Muscle layer of duodenum (tissue), 2 donors: ENCODE measurements at regions not wholly inside any gene's neighbourhood (a gene's known extent, or its start where the extent isn't known, plus 50 kb on each side); places are given as distances from the start of the nearest gene placed in this dataset.
"Not testable (repeated sequence)": the region's sequence is repeated elsewhere in the genome, so short reads cannot be mapped to it uniquely, and the experiment has no call there.

ENCODE experiments used
- H3K27ac ChIP-seq: one replicate; pipeline ENCODE4 v1.7.0; 2013; ENCODE audit warnings: mild to moderate bottlenecking, low read length
- H3K27me3 ChIP-seq: one replicate; pipeline ENCODE4 v1.7.0; 2013; ENCODE audit warnings: low read depth, mild to moderate bottlenecking, control low read depth, low read length
- H3K36me3 ChIP-seq, 2 donors: one replicate each; pipeline ENCODE4 v1.7.0; 2013; ENCODE audit warnings: low read length in 2 of 2, control low read depth in 1 of 2, mild to moderate bottlenecking in 1 of 2; ENCODE audit not compliant: insufficient read depth in 2 of 2, control insufficient read depth in 1 of 2
- H3K4me1 ChIP-seq, 2 donors: one replicate each; pipeline ENCODE4 v1.7.0; 2013; ENCODE audit warnings: low read length in 2 of 2, mild to moderate bottlenecking in 2 of 2, control low read depth in 1 of 2, moderate library complexity in 1 of 2; ENCODE audit not compliant: insufficient read depth in 2 of 2, control insufficient read depth in 1 of 2
- H3K4me3 ChIP-seq, 2 donors: one replicate each; pipeline ENCODE4 v1.7.0; 2013; ENCODE audit warnings: low read length in 2 of 2, low read depth in 1 of 2, mild to moderate bottlenecking in 1 of 2
- H3K9me3 ChIP-seq, 2 donors: one replicate each; pipeline ENCODE4 v1.7.0; 2013; ENCODE audit warnings: low read length in 2 of 2, control low read depth in 1 of 2, mild to moderate bottlenecking in 1 of 2; ENCODE audit not compliant: control insufficient read depth in 1 of 2
- donor health status: healthy.

- H3K9me3 ChIP-seq, result peaks cover 4 to 18% of the 10 kb centered on the region in 2 donors
- H3K36me3 ChIP-seq, result no peaks in the 10 kb centered on the region
- H3K4me1 ChIP-seq, result no peaks in the 10 kb centered on the region
- H3K27ac ChIP-seq, result no peak overlapping the region
- no peak overlapping the region for H3K4me3 ChIP-seq
- no peaks in the 10 kb centered on the region for H3K27me3 ChIP-seq
Observed at GRCh38 chr12:23375621-23376020, 573.8 kb downstream of the SOX5 start.

GRCh38 chr12:23376238-23376637 lies 573.2 kb downstream of the SOX5 start:
- peaks cover 4 to 18% of the 10 kb centered on the region in 2 donors for H3K9me3 ChIP-seq
- H3K27ac ChIP-seq, result no peak overlapping the region
- no peaks in the 10 kb centered on the region for H3K36me3 ChIP-seq
- no peaks in the 10 kb centered on the region for H3K4me1 ChIP-seq
- H3K27me3 ChIP-seq, result no peaks in the 10 kb centered on the region
- no peak overlapping the region for H3K4me3 ChIP-seq

- Histone ChIP-seq H3K27ac (no peak overlapping the region), H3K4me1 (no peaks in the 10 kb centered on the region), H3K9me3 (peaks cover 4 to 18% of the 10 kb centered on the region in 2 donors)
Observed at GRCh38 chr12:23380419-23381100, 568.9 kb downstream of the SOX5 start.

GRCh38 chr12:23388898-23389297 lies 560.6 kb downstream of the SOX5 start:
- not testable (repeated sequence) for H3K36me3 ChIP-seq, H3K9me3 ChIP-seq, H3K4me1 ChIP-seq, H3K27ac ChIP-seq, H3K27me3 ChIP-seq, H3K4me3 ChIP-seq

More at GRCh38 chr12:23380419-23381100, 568.9 kb downstream of the SOX5 start:
- Histone ChIP-seq H3K27me3 (no peaks in the 10 kb centered on the region), H3K36me3 (no peaks in the 10 kb centered on the region), H3K4me3 (no peak overlapping the region)

- not testable (repeated sequence) for H3K4me1 ChIP-seq, H3K27me3 ChIP-seq, H3K27ac ChIP-seq, H3K36me3 ChIP-seq, H3K4me3 ChIP-seq, H3K9me3 ChIP-seq
Observed at GRCh38 chr12:23389315-23389714, 560.2 kb downstream of the SOX5 start.

- no peak overlapping the region for H3K27ac ChIP-seq
- no peak overlapping the region for H3K4me3 ChIP-seq
- no peaks in the 10 kb centered on the region for H3K4me1 ChIP-seq
- no peaks in the 10 kb centered on the region for H3K36me3 ChIP-seq
- no peaks in the 10 kb centered on the region for H3K27me3 ChIP-seq
- no peaks in the 10 kb centered on the region for H3K9me3 ChIP-seq
Observed at GRCh38 chr12:23399402-23399933, 550.0 kb downstream of the SOX5 start.

- Histone ChIP-seq H3K27me3 (no peaks in the 10 kb centered on the region), H3K4me1 (no peaks in the 10 kb centered on the region), H3K27ac (no peak overlapping the region), H3K9me3 (no peaks in the 10 kb centered on the region), H3K36me3 (no peaks in the 10 kb centered on the region), H3K4me3 (no peak overlapping the region)
Observed at GRCh38 chr12:23415180-23415579, 534.3 kb downstream of the SOX5 start.

GRCh38 chr12:23421556-23421955 lies 527.9 kb downstream of the SOX5 start:
- H3K27me3 ChIP-seq, result no peaks in the 10 kb centered on the region
- H3K4me3 ChIP-seq, result no peak overlapping the region
- H3K27ac ChIP-seq, result no peak overlapping the region
- H3K9me3 ChIP-seq, result no peaks in the 10 kb centered on the region
- no peaks in the 10 kb centered on the region for H3K4me1 ChIP-seq
- no peaks in the 10 kb centered on the region for H3K36me3 ChIP-seq

- Histone ChIP-seq H3K9me3 (no peaks in the 10 kb centered on the region), H3K27me3 (no peaks in the 10 kb centered on the region), H3K4me3 (no peak overlapping the region), H3K27ac (no peak overlapping the region), H3K36me3 (no peaks in the 10 kb centered on the region), H3K4me1 (no peaks in the 10 kb centered on the region)
Observed at GRCh38 chr12:23423097-23423687, 526.3 kb downstream of the SOX5 start.

- Histone ChIP-seq H3K9me3 (no peaks in the 10 kb centered on the region), H3K4me1 (no peaks in the 10 kb centered on the region), H3K27me3 (no peaks in the 10 kb centered on the region), H3K27ac (no peak overlapping the region), H3K36me3 (no peaks in the 10 kb centered on the region), H3K4me3 (no peak overlapping the region)
Observed at GRCh38 chr12:23423796-23424195, 525.7 kb downstream of the SOX5 start.

- Histone ChIP-seq H3K27ac (no peak overlapping the region), H3K9me3 (no peaks in the 10 kb centered on the region), H3K36me3 (no peaks in the 10 kb centered on the region), H3K4me1 (no peaks in the 10 kb centered on the region), H3K27me3 (no peaks in the 10 kb centered on the region), H3K4me3 (no peak overlapping the region)
Observed at GRCh38 chr12:23424685-23425084, 524.8 kb downstream of the SOX5 start.

- H3K27ac ChIP-seq, result no peak overlapping the region
- H3K27me3 ChIP-seq, result no peaks in the 10 kb centered on the region
- H3K9me3 ChIP-seq, result no peaks in the 10 kb centered on the region
- H3K4me1 ChIP-seq, result no peaks in the 10 kb centered on the region
- no peaks in the 10 kb centered on the region for H3K36me3 ChIP-seq
- H3K4me3 ChIP-seq, result no peak overlapping the region
Observed at GRCh38 chr12:23426328-23426727, 523.1 kb downstream of the SOX5 start.
